ENCODE measurements at regions not wholly inside any gene's neighbourhood (a gene's known extent, or its start where the extent isn't known, plus 50 kb on each side); places are given as distances from the start of the nearest gene placed in this dataset.
"Not testable (repeated sequence)": the region's sequence is repeated elsewhere in the genome, so short reads cannot be mapped to it uniquely, and the experiment has no call there.

DNA sequence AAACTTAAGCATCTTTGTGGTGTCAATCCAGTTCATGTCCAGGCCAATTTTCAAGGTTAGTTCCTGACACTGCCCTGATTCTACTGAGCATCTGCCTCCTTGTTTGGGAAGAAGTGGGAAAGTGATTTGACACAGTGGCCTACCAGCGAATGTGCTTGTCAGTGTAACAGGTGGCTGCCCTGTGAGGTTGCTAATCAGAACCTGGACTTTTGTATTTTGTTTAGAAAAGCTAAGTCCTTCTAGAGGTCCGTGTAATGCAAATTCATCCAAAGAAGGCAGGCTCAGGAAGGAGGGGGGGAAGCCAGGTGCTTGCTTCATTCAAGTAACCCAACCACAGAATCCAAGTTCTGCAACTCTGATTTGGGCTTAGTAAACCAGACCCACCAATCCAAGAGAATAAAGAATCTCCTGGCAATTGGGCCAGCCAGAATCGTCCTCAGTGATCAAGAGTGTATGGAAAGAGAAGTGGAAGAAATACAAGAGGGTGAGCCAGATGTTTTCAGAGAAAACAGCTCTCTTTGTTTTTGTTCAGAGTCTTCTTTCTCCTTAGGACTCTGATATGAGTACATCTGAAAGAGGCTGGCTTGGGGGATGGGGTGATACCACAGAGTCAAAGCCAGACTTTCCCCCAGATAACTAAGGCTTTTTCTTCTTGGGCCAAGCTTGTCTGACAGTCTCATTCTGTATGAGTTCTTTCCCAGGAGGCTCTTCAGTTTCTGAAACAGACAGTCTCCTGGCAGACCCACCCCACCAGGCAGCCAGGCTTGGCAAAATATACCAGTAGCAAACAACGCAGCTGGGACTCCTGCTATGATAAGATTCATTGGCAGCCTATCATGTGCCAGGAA is 508.9 kb upstream of the TBL1XR1 start:
- no peak for DNase-seq (ENCODE audit: low read depth)

DNA sequence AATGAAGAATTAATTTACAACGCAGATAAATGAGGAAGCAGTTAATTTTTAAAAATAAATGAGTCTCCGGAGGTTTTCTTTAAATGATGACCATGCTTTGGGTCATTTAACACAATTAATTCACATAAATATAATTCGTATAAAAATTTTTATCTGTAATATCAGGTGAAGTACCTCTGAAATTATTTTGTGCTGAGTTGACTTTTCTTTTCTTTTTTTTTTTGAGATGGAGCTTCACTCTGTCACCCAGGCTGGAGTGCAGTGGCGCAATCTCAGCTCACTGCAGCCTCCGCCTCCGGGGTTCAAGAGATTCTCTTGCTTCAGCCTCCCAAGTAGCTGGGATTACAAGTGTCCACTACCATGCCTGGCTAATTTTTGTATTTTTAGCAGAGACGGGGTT is 512.2 kb upstream of the TBL1XR1 start:
- DNase-seq (ENCODE audit: low read depth), result not testable (repeated sequence)

GRCh38 chr3:177710506-177710905 is 513.2 kb upstream of the TBL1XR1 start:
- no peak for DNase-seq (ENCODE audit: low read depth)

DNA sequence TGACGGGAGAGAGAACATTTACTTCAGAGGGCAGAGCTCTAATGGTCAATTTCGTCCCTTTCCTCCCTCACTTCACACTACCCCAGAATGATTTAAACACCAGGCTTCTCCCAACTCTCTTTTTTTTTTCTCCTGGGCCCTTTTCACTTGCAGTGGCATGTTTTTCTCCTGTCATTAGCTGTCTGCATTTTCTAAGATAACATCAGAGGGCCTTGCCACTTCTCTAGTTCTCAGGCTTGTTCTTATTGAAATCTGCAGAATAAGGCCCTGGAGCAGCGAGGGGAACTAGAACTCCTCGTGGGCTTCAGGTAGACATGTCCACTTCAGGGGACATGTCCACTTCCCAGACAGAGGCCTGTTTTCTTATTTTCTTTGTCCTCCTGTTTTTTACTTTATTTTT is 514.4 kb upstream of the TBL1XR1 start:
- no peak for DNase-seq (ENCODE audit: low read depth)

DNA sequence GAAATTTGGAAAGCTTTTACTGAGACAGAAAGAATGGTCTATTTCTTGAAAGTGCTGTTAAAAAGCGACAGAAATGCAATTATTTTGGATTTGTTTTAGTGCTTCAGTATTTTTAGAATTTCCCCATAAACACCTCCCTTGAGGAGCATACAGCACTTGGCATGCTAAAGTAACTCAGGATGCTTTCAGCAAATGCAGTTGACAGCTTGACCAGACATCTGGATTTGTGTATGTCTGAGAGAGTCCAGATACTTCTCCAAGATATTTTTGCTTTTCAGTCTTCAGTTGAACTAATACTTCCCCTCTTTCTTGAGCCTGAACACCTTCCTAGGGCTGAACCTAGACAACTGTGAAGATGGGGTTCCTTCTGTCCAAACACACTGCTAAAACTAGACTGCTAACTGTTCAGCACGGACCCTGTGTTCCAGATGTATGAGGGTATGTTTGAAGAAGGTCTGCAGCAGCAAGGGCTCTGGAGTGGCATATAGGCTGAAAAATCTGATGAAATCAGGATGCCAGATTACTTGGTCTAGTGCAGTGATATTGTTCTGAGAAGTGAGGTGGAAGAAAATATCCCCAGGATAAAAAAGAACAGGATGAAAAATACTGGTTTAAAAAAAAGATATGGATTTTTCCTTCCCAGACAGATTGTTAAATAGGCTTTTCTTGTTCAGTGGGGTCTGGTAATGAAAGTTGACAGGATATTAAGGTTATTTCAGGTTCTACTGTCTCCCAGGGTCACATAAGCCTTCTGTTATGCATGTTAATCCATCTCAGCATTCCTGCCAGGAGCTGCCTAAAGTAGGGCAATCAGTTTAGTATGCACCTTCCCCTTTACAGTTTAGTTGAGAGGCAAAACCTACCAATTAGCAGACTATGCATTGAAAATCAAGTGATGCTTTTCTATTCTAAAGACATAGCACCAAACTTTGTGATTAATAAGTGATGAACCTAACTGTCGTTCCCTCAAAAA is 516.9 kb upstream of the TBL1XR1 start:
- no peak for DNase-seq (ENCODE audit: low read depth)

GRCh38 chr3:177714945-177715344 is 517.7 kb upstream of the TBL1XR1 start:
- DNase-seq (ENCODE audit: low read depth), result no peak

DNA sequence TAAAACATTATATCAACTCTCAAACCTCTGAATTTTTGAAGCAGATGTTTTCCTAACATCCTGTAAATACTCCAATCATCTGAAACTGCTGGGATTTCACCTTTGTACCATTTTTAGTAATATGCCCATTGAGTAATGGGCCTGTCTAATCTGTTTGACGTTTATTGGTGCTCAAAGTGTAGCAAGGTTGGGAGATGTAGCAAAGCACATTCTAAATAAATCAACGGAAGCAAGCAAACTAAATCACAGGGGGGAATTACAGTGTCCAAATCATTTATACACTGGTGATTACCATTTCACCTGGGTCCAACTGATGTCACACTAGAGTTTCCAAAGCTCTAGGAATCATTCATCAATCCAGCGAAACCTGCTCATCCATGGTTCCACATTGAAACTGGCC is 518.7 kb upstream of the TBL1XR1 start:
- no peak for DNase-seq (ENCODE audit: low read depth)

DNA sequence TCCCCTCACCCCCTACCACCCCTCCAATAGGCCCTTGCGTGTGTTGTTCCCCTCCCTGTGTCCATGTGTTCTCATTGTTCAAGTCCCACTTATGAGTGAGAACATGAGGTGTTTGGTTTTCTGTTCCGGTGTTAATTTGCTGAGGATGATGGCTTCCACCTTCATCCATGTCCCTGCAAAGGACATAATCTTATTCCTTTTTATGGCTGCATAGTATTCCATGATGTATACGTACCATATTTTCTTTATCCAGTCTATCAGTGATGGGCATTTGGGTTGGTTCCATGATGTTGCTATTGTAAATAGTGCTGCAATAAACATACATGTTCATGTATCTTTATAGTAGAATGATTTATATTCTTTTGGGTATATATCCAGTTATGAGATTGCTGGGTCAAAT is 523.6 kb upstream of the TBL1XR1 start:
- not testable (repeated sequence) for DNase-seq (ENCODE audit: low read depth)

DNA sequence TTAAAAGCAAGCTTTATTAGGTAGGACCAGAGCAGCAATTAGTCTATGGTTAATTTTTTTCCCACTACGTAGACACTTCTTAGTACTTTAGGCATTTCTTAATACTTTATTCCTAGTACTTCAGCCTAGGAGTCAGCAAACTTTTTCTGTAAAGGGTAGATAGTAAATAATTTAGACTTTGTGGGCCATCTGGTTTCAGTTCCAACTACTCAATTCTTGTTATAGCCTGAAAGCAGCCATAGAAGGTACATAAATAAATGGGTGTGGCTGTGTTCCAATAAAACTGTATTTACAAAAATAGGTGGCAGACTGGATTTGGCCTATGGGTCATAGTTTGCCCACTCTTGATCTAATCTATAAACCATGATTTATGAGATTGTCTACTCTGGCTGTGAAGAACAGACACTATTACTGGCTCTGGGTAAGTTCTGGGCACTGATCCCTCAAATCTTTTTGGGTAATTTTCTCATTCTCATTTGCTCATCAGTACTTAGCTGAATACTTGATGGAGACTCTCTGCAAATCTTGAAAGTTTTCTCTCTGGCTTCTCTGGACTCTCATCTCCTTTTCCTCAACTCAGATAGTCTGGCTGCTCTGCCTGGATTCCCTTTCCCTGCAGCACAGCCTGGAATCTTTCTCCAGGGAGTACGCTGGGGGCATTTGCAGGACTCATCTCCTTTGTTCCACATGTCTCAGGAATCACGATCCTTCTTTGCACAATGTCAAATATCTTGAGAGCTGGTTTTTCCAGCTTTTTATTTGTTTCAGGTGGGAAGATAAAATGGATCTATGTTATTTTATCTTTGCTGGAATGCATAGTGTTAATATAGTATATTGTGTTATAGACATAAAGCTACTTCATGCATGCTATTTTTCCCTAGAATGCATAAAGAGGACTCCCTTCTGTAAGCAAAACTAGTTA is 524.8 kb upstream of the TBL1XR1 start:
- DNase-seq (ENCODE audit: low read depth), result no peak

DNA sequence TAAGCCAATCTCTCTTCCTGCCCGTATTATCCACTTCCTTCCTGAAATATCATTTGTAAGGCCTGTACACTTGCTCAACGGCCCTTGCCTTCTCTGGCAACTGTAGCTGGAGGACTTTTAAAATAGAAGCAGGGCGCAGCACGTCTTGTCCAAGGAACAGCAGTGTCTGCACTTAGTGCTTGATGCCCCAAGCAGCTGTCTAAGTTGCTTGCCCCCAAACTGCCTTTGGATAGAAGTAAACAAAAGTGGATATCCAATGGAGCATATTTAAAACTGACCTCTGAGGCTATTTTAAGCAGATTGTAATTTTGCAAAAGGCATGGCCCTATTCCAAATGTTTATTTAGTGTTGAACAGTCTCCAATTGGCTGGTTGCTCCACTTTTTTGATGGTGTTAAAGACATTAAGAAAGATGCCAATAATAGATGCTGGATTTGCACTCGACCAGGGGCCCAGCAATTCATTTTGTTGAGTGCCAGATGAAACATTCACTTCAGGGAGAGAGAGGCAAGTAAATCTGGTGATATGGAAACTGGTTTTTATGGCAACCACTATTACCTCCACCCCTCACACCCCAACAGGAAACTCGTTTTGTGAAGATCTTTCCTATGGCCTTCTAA is 526.8 kb upstream of the TBL1XR1 start:
- DNase-seq (ENCODE audit: low read depth), result no peak

GRCh38 chr3:177725165-177725564 is 527.9 kb upstream of the TBL1XR1 start:
- DNase-seq (ENCODE audit: low read depth), result no peak

GRCh38 chr3:177726807-177727206 is 529.5 kb upstream of the TBL1XR1 start:
- DNase-seq (ENCODE audit: low read depth), result no peak

DNA sequence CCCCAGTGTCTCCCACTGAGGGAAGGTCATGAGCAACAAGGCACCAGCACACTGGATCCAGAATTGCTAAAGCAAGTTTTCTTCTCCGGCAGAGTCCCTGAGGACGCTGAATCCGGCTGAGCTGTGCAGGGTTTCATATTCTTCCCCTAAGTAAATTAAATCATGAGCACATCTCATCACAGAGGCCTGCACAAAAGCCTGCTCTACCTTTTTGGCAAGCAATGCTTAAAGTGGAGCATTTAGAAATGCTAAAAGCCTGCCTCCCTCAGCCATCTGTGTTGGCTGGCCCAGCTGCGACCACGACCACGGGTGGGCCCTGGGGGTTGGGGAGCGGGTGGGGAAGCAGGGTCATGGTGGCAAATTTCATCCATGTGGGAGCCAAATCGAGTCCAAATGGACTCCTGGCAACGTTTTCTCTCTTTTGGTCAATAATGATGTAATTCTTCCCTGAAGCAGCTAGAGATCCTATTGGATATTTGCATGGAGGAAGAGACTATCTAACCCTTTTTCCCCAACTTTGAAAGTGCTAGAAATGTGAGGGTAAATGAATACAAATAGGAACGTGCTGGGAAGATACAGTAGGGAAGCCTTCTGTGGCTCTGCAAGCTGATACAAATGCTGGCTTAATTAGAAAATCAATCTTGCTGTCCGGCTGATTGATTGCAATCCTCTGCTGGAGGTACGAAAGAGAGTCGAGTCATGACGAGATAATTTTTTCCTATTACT is 532.8 kb upstream of the TBL1XR1 start:
- no peak for DNase-seq (ENCODE audit: low read depth)

GRCh38 chr3:177730814-177731213 is 533.5 kb upstream of the TBL1XR1 start:
- DNase-seq (ENCODE audit: low read depth), result no peak

GRCh38 chr3:177731644-177732268 is 534.5 kb upstream of the TBL1XR1 start:
- DNase-seq (ENCODE audit: low read depth), result peak; percentile 42

- DNase-seq (ENCODE audit: low read depth), result no peak
Observed at GRCh38 chr3:177733233-177733632, 536.0 kb upstream of the TBL1XR1 start.

DNA sequence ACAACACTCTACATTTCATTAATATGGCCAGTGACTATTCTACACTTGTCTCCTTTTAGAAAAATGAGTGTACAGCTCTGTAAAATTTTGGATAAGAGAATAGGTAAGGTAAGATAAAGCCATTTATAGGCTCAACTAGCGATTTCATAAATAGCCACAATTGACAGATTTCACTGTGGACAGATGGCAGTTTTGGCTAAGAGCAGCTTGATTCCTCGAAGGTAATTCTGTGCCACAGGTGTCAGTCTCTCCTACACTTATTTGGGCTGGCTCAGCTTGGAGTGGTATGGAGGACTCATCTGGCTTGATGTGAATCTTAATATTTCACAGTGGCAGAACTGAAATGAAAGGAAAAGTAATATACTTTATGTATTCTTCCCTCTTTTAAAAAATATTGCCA is 536.7 kb upstream of the TBL1XR1 start:
- DNase-seq (ENCODE audit: low read depth), result no peak

DNA sequence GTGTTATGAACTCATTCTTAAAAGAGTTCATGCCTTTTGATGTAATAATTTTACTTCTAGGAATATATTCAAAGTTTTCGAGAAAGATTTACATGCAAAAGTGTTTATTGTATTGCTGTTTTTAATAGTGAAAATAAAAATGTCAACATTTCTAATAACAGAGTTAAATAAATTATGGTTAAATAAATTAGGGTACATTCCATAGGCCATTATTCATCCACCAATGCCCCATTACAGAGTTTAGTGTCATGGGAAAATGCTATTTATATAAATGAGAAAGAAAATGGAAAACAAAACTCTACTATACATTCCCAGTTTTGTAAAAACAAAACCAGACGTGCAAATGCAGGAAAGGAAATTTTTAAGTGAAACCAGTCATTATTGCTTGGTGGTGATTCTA is 538.1 kb upstream of the TBL1XR1 start:
- no peak for DNase-seq (ENCODE audit: low read depth)

- no peak for DNase-seq (ENCODE audit: low read depth)
Observed at GRCh38 chr3:177739461-177739860, 542.2 kb upstream of the TBL1XR1 start.

DNA sequence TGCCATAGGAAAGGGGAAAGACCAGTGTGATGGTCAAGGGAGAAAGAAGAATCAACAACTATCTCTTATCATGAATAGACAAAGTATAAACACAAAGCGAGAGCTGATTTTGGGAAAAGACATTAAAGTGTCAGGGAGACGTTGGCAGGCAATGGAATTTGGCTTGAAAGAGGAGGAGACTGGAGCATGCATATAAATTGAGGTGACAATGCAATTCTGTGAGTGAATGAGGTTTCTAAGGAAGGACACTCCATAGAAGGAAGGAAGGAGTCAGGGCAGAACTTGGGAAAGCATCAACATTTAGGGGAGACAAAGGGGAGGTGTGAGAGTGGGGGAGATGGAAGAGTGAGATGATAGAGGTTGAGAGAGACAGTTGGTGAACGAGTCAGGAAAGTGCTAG is 543.0 kb upstream of the TBL1XR1 start:
- no peak for DNase-seq (ENCODE audit: low read depth)
